Spleen (tissue), 7 donors: ENCODE measurements at regions not wholly inside any gene's neighbourhood (a gene's known extent, or its start where the extent isn't known, plus 50 kb on each side); places are given as distances from the start of the nearest gene placed in this dataset.

Source experiments
- POLR2AphosphoS5 ChIP-seq, 3 donors: sonication (generic); formaldehyde crosslinking; IDR thresholded peaks; one replicate each; pipeline ENCODE4 v1.5.1; 2017; ENCODE audit warnings: antibody characterized with exemption in 3 of 3
- TF ChIP-seq, protein P1 (sequence below), 11 experiments: fragments of 200-600 bp in 7 of 11; fragments of 450-650 bp in 4 of 11; sonication (generic) in 4 of 11; IDR thresholded peaks in 8 of 11; conservative IDR thresholded peaks in 3 of 11; 1 replicate in 7 of 11; 2 replicates in 4 of 11; pipeline versions ENCODE4 v1.4.0 to v1.8.0; 2016 to 2021; ENCODE audit warnings: antibody characterized with exemption in 11 of 11, inconsistent platforms in 4 of 11, mild to moderate bottlenecking in 1 of 11
- donor health status: DM: no; HTN: no; CAD: no; lungs with moderate emphysema.
- donor health status: DM: no; HTN: no; CAD: no.
- donor health status: DM: no; HTN: no; CAD: no.

DNA sequence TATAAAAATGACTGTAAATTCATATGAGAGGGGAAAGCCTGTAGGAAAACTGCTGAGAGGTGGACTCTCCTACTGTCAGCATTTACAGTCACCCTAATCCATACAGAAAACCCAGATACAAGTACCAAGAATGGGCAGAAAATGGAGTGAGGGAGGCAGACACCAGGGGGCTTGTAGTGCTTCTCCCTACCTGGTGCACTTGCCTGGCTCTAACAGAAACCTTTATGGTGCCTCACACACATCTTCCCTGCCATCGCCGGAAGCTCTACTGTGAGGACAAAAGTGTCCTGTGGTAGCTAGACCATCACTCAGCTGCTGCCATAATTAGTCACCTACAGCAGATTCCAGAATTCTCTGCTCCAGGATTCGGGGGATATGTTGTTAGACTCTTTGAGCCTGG lies 441.3 kb downstream of the TFAP2B start:
- TF ChIP-seq, protein P1, sequence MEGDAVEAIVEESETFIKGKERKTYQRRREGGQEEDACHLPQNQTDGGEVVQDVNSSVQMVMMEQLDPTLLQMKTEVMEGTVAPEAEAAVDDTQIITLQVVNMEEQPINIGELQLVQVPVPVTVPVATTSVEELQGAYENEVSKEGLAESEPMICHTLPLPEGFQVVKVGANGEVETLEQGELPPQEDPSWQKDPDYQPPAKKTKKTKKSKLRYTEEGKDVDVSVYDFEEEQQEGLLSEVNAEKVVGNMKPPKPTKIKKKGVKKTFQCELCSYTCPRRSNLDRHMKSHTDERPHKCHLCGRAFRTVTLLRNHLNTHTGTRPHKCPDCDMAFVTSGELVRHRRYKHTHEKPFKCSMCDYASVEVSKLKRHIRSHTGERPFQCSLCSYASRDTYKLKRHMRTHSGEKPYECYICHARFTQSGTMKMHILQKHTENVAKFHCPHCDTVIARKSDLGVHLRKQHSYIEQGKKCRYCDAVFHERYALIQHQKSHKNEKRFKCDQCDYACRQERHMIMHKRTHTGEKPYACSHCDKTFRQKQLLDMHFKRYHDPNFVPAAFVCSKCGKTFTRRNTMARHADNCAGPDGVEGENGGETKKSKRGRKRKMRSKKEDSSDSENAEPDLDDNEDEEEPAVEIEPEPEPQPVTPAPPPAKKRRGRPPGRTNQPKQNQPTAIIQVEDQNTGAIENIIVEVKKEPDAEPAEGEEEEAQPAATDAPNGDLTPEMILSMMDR (IDR thresholded peaks at IDR 0.05 in 8 of 11, conservative IDR thresholded peaks at IDR 0.05 in 3 of 11), result no peak
- no peak for TF ChIP-seq POLR2AphosphoS5 (IDR thresholded peaks at IDR 0.05)
